ENCODE measurements at regions not wholly inside any gene's neighbourhood (a gene's known extent, or its start where the extent isn't known, plus 50 kb on each side); places are given as distances from the start of the nearest gene placed in this dataset.
A peak's percentile ranks its signal among the peaks of the same experiment; 100 is the strongest.

- TF ChIP-seq CTCF (IDR thresholded peaks at IDR 0.05) = no peak
- Histone ChIP-seq H3K9me3 (no peaks in the 10 kb centered on the region), H3K4me1 (no peaks in the 10 kb centered on the region), H3K36me3 (no peaks in the 10 kb centered on the region), H3K27me3 (no peaks in the 10 kb centered on the region), H3K4me3 (no peak overlapping the region), H3K27ac (no peak overlapping the region)
- intact Hi-C loops (cut with DNase I) = no loop called here
- DNase-seq (no peak), ATAC-seq (no peak), FAIRE-seq (no peak)
- WGBS, 2 donors = 65 to 69% methylated on average over 6 of the region's 6 CpGs
These were observed 359.8 kb downstream of the BTG1 start for GRCh38 chr12:91785655-91786498.

- H3K36me3 ChIP-seq = no peaks in the 10 kb centered on the region
- intact Hi-C loops (cut with DNase I) = no loop called here
- no peak for TF ChIP-seq CTCF (IDR thresholded peaks at IDR 0.05)
- H3K4me1 ChIP-seq = peaks cover 0 to 3% (median 0%) of the 10 kb centered on the region in 3 donors
- 89 to 98% methylated on average over 2 of the region's 2 CpGs for WGBS, 2 donors
- FAIRE-seq (no peak), ATAC-seq (no peak), DNase-seq (no peak)
- no peaks in the 10 kb centered on the region for H3K9me3 ChIP-seq
- H3K4me3 ChIP-seq = no peak overlapping the region
- no peak overlapping the region for H3K27ac ChIP-seq
- H3K27me3 ChIP-seq = no peaks in the 10 kb centered on the region
These were observed 364.5 kb downstream of the BTG1 start for GRCh38 chr12:91781114-91781513.

- Histone ChIP-seq H3K27me3 (no peaks in the 10 kb centered on the region), H3K4me1 (peaks cover 0 to 3% (median 0%) of the 10 kb centered on the region in 3 donors), H3K9me3 (no peaks in the 10 kb centered on the region), H3K27ac (peak overlapping the region in 1 of 4 donors; percentile 8), H3K36me3 (no peaks in the 10 kb centered on the region), H3K4me3 (no peak overlapping the region)
- intact Hi-C loops (cut with DNase I) = no loop called here
- no peak for TF ChIP-seq CTCF (IDR thresholded peaks at IDR 0.05)
- no peak for FAIRE-seq
- WGBS, 2 donors = 69 to 75% methylated on average over 6 of the region's 6 CpGs
- no peak for DNase-seq
- ATAC-seq = peak in 3 of 4 donors; percentile 74 to 93 (median 78)
These were observed 366.7 kb downstream of the BTG1 start for GRCh38 chr12:91778938-91779400.

GRCh38 chr12:91778091-91778832, 367.4 kb downstream of the BTG1 start:
- intact Hi-C loops (cut with DNase I) = no loop called here
- DNase-seq = no peak
- Histone ChIP-seq H3K4me1 (peaks cover 0 to 3% (median 0%) of the 10 kb centered on the region in 3 donors), H3K27me3 (no peaks in the 10 kb centered on the region), H3K36me3 (no peaks in the 10 kb centered on the region), H3K9me3 (no peaks in the 10 kb centered on the region), H3K27ac (peak overlapping the region in 1 of 4 donors; percentile 8), H3K4me3 (no peak overlapping the region)
- WGBS, 2 donors = 66 to 76% methylated on average over 3 of the region's 3 CpGs
- ATAC-seq = peak in 2 of 4 donors; percentile 31 to 39
- TF ChIP-seq CTCF (IDR thresholded peaks at IDR 0.05) = no peak
- FAIRE-seq = no peak

Measured in pancreas (tissue), 10 donors.